Anterior cingulate cortex (tissue), 58 donors: ENCODE measurements at regions not wholly inside any gene's neighbourhood (a gene's known extent, or its start where the extent isn't known, plus 50 kb on each side); places are given as distances from the start of the nearest gene placed in this dataset.

Experiments
- DNase-seq, 58 donors: peaks; one replicate each; lab custom pipeline; 2025; lab: John Stamatoyannopoulos, UW

DNA sequence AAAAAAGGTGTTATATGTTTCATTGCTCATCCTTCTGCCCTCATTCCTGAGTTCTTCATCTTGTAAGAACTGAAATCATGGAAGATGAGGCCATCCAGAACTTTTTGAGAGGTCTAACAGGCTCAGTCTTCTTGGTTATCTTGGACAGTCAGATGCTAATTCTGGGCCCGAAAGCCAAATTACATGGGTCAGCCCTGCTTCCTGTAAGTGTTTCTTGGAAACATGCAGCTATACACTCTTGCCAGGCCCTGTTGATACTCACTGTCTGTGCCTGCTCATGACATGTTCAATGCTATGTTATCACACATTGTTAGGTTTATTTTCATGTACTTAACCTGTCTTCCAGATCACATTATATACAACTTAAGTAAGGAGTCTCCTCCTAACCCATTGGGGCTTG is 542.5 kb downstream of the NUF2 start:
- no peak for DNase-seq

DNA sequence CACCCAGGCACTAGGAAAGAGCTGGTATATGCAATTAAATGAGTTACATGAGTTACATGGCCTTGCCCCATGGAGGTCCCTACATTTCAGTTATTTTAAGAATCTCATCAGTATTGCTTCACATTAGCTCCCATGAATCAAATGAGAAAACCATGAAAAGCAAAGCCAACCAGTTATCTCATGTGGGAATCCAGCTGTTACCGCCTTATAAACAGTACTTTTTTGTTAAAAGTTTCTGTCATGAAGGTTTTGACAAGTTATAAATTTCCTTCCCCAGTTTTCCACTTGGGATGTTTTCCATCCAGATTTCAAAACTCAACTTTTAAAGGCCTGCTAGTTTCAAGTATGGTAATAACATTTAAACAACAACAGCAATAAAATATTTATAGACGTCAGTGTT is 544.8 kb downstream of the NUF2 start:
- no peak for DNase-seq

DNA sequence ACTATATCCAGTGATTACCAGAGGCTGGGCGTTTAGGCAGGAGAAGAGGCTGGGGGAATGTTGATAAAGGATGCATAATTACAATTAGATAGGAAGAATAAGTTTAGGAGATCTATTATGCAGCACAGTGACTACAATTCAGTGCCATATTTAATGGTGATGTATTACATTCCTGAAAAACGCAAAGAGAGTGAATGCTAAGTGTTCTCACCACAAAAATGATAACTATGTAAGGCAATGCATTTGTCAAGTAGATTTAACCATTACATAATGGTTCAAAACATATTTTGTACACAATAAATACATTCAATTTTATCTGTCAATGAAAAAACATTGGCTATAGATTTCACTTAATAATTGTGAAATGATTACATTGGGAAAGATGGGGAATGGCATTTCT is 548.9 kb downstream of the NUF2 start:
- no peak for DNase-seq

DNA sequence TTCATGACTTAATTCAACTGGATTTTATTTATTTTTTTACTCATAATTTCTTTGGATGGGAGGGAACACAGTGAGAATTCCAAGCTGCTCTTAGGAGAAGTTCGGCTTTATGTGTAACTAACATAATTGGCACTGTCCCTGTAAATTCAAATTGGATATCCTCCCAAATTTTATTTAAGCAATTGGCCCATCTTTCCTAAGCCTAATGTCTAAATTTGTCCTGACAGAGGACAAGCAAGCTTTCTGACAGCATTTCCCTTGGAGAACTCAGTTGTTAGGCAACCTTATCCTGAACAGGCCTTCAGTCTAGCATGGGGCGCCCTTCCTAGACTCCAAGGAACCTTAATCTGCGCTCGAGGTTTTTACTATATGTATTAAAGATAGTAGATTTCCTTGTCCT is 550.3 kb downstream of the NUF2 start:
- no peak for DNase-seq

DNA sequence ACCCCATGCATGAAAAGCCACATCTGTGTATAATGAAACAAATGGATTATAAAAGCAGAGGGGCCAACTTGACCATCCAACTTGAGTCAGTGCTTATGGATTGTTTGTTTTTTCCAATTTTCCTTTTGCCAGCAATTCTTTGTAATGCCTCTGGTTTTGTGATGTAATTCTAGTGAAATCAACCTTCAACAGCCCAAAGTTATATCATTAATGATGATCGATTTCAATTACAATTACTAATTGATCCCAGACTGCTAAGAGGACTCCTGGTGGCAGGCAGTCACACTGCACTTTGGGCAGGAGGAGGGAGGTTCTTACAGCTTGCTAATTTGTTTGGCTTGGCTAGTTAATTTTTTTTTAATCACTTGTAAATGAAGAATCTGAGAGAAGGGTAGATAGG is 552.3 kb downstream of the NUF2 start:
- DNase-seq, result no peak

DNA sequence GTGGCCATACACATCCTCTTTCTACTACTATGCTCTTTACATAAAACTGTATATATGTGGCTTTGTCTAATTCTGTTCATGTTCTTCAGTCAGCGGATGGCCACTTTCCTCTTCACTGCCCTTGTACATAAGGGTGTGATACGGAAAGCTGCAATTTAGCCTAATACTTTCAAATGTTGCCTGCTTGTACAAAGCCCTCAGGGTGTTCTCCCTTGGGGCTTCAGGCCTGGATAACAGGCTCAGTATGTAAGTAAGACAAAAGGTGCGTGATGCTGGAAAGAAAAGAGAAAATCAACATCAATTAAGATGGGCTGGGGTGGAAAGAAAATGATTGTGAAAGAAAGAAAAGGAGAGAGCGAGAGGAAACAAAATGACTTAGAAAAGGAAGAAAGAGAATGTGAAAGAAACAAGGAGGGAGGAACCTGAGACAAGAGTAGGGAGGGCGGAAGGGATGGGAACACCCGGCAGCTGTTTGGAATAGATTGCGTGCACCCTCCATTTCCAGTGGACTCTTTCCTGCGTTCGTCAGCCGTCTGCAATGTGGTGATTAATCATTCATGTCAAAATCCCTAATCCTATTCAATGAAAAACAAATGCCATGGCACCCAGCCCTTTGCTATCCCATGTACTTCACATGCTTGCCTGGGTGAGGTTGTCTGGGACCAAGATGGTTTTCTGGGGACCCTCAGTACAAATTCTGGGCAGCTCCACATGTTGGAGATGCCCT is 553.6 kb downstream of the NUF2 start:
- no peak for DNase-seq

DNA sequence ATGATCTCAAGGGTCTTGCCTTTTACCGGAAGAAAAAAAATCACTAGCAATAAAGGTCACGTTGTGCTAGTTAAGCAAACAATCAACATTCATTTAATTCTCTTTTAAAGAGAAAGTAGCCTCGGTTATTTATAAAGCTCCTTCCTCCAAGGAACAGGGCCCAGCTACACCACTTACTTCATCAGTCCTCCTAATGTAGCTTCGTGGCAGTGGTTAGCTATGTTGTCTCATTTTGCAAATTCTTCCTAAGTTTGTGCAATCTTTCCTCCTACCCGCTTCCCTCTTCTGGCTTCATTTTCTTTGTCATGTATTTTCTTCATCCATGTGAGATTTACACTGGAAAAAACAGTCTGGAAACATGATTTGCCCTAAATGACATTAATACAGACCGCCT is 554.2 kb downstream of the NUF2 start:
- DNase-seq, result no peak

DNA sequence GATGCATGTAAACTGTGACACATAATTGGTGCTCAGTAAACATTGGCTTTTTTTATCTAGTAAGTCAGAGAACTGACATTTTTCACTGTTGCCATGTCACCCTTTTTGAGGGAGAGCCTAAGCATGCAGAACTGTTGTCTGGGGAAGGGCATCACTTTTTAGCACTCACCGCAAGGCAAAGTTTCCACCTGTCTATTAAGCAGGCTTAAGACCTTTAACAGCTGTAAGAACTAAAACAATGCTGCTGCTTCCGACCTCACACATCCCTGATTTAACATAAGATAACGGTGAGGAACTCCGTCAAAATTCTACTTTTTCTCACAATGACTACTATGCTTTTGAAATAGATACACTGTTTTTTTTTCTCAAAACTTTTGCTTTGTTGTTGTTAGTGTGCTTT is 554.8 kb downstream of the NUF2 start:
- DNase-seq, result no peak

DNA sequence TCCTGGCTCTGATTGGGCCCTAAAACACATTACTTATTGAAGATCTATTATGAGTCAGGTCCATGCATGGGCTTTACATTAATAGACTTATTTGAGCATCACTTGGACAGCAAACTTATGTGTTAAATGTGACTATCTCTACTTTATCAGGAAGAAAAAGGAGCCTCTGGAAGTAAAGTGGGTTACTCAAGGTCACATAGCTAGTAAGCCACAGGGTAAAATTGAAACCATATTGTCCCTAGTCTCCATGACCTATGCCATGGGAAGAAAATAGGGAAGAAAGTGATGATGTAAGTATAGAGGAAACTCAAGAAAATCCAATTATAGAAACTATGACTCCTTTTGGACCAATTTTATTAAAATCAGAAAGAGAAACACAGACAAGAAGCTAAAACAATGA is 555.3 kb downstream of the NUF2 start:
- no peak for DNase-seq

DNA sequence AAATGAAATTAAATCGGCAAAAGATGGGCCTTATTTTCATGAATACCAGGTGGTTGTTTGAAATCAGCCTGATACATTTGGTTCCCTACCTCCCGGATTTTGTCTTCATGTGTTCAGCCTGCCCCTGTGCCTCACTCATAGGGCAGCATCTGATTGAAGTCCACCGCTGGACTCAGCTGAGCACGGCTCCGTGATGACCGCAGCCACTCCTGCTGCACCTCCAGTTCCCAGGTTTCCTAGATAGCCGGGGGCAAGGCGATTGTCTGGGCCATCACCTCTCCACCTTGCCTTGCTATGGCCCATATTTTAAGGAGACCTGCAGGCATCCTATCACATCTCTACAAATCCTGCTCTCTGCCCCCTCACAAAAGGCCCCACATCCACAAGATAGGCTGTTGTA is 563.8 kb downstream of the NUF2 start:
- no peak for DNase-seq

DNA sequence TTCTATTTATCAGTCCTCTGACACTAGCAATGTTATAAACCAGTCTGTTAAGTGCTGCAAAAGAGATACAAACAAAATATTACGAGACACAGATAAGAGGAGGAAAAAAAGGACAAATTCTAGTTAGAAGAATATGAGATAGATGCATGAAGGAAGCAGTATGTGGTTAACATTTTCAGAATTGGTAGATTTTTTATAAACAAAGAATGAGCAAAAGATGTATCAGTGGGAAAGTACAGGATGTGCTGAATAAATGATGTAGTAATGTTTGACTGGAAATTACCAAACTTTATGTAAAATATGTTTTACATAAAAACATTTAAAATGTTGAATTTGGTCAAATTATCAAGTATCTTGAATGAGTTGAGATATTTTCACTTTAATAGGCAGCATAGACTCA is 574.2 kb downstream of the NUF2 start:
- DNase-seq, result no peak

DNA sequence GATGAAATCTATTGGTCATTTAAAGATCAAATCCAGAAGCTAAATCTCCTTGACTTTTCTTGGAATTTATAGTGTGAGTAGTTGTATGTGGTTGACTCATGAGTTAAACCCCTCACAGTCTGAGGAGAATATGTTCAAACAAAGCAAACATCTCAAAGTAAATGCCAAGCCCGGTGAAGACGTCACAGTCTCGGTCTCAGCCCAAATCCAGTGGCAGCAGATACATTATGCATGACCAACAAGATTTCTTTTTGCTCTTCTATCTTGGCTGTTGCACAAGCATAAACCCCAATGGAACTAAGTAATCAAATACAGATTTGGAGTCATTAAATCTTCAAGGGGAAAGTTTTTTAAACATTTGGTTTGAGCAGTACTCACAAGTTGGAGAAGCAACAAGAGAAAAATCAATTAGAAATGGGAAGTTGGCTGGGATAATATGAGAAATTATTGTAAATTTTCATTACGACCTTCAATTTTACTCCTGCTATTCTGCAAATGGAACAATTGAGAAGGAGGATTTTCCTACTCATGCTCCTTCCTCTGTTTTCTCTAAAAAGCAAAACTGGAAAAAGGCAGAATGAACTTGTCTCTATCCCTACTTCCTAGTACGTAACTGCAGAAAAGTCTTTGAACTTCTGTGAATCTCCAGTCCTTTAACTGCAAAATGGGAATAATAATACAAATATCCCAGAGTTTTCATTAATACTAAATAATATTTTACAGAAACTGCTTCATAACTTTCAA is 575.8 kb downstream of the NUF2 start:
- no peak for DNase-seq

DNA sequence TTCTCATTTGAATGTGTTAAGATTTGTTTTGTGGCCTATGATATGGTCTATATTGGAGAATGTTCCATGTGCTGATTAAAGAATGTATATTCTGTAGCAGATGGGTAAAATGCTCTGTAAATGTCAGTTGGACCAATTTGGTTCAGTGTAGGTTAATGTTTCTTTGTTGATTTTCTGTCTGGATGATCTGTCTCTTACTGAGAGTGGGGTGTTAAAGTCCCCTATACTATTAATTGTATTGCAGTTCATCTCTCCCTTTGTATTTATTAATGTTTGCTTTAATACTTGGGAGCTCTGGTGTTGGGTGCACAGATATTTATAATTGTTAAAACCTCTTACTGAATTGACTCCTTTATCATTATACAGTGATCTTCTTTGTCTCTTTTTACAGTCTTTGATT is 584.5 kb downstream of the NUF2 start:
- DNase-seq, result no peak

DNA sequence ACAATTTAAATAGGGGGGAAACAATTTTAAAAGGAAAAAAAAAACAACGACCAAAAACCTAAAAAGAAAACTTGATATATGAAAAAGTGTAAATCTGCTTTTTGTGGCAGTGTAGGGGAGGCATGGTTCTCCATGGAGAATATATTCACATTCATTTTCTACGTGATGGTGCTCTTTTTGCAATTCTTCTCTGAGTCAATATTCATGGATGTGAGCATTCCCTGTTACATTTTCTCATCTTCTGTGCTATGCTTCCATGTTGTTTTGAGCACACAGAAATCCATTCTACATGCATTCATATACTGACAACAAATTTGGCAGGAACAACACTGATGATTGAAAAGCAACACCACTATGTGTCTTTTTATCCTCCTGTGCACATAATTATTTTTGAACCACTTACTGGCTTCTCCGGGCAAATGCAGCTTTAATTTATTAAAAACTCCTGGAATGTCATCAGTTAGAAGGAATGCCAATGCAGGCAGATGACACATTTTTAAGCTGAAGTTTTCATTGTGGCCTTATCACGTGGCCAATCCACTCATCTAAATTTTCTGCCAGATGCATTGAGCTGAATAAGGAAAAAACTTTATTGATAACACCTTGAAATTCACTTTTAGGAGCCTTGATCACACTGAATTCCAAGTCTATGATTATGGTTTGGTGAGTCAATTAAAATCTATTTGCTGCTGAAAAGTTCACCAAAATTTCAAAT is 590.6 kb downstream of the NUF2 start:
- DNase-seq, result no peak

DNA sequence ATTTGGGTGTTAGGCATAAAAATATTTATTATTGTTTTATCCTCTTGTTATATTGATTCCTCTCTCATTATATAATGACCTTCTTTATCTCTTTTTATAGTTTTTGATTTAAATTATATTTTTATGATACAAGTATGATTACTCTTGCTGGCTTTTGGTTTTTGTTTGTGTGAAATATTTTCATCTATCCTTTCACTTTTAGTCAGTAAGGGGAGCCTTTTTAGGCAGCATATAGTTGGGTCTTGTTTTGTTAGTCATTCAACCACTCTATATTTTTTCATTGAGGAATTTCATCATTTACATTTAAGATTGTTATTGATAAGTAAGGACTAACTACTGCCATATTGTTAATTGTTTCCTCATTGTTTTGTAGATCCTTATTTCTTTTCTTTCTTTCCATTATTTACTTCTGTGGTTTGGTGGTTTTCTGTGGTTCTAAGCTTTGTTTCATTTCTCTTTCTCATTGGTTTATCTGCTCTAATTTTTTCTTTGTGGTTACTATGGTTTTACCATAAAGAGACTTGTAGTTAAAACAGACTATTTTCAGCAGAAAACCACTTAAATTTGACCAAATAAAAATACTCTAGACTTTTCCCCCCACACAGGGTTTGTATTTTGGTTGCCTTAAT is 593.1 kb downstream of the NUF2 start:
- no peak for DNase-seq

DNA sequence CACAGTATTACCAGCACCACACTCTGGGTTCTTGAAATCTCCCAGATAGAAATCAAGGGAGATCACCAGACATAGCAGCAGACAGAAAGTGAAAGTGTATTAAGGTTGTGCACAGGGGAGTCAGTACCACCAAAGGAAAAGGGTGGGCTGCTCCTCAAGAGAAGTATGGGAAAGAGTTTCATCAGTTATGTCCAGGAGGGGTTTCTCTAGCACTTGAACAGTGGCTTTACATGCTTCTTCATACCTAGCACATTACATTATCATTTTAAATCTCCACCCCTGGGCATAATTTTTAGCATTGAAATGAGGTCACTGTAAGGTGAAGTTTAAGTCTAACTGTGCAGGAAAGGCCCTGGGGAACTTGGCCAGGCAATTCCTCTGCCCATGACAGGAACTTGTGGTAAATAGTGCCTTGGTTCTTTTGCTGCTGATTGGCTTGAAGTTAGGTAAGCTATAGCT is 601.0 kb downstream of the NUF2 start:
- DNase-seq, result no peak

DNA sequence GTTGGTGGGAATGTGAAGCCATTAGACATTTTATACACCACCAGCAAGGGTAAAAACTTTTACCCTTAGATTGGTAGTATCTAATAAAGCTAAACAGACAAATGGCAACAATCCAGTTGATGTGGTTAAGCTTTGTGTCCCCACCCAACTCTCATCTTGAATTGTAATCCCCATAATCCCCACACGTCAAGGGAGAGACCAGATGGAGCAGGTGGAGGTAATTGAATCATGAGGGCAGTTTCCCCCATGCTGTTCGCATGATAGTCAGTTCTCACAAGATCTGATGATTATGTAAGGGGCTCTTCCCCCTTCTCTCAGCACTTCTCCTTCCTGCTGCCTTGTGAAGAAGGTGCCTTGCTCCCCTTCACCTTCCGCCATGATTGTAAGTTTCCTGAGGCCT is 602.3 kb downstream of the NUF2 start:
- DNase-seq, result no peak

DNA sequence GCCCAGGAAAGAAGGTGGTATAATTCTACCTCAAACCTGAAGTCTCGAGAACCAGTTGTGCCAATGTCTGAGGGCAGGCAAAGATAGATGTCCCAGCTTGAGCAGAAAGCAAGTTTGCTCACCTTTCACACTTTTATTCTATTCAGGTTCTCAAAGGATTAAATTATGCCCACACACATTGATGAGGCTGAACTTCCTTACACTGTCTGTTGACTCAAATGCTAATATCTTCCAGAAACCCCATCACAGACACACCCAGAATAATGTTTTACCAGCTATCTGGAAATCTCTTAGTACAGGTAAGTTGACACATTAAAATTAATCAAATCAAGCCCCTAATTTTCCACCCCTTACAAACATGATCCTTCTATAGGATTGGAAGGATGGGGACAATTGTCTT is 605.7 kb downstream of the NUF2 start:
- no peak for DNase-seq

DNA sequence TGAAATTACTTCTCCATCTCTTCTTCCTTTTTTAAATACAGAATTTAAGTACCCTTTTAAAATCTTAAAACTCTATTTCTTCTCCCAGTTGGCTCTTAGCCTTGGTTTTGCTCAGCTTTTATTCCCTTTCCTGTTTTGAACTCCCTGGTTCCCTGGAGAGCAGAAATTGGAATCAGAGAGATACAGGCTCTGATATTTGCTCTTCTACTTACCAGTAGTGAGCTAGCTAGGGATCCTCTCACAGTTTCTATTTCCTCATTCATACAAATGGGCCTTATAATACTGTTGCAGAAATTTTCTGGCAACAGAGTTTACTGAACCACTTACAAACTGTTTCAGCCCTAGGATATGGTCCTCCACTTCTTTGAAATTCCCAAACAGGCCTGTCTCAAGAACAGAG is 606.3 kb downstream of the NUF2 start:
- DNase-seq, result no peak

DNA sequence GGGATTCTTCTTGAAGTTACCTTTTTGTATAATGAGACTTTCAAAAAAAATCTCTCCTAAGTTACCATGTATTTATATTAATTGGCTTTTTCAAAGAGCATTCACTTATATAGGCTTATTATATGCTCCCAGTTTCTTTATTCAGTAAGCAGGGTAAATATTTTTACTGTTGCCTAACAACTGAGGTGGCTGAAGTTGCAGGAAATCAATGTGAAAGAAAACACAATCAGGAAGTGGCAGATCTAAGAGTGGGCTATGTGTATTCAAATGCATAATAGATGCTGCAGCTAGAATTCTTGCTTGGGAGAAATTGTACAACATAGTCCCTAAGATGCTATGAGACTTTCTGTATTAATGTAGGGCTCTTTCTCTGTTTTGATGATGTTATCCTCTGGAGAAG is 606.9 kb downstream of the NUF2 start:
- DNase-seq, result peak in 1 of 58 donors; percentile 0

DNA sequence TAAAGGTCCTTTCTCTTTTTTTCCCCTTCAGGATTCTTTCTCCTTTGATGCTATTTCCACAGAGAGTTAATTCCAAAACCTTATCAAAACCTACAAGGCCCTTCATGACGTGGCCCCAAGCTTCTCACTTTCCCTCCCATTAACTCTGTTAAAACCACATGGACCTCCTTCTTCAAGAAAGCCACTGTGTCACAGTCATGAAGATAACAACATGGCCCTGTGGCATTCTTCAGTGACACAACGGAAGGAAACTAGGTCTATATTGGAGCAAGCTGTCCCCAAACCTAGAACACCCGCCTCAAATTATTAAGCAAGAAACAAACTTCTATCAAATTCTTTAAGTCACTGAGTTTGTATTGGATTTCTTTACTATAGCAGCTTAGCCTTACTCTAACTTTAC is 611.1 kb downstream of the NUF2 start:
- DNase-seq, result no peak
